ENCODE measurements at regions not wholly inside any gene's neighbourhood (a gene's known extent, or its start where the extent isn't known, plus 50 kb on each side); places are given as distances from the start of the nearest gene placed in this dataset.

DNA sequence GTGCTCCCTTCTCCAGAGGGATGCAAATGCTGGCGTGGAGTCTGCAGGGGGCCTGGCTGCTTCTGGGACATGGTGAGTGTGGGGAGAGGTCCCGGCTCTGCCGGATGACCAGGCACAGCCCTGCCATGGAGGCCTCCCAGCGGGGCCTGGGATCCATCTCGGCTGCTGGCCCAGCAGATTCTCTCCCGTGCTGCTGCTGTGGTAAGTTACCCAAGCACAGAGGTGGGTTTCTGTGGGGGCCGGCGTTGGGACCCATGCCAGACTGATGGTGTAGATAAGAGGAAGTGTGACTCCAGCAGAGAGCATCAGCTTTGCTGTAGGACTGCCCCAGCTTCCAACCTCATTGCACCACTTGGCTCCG, 147.5 kb upstream of the B3GAT1 start:
- DNase-seq (ENCODE audit: low read depth, low spot score) = no peak
- H3K4me3 ChIP-seq (ENCODE audit: low read depth, low read length) = no peak overlapping the region
- CTCF ChIA-PET = no interaction called here
- TF ChIP-seq CTCF (IDR thresholded peaks at IDR 0.05; ENCODE audit: insufficient read depth, low read length, missing control alignments) = no peak
- POLR2A ChIA-PET = no interaction called here

GRCh38 chr11:134558916-134559601, 147.0 kb upstream of the B3GAT1 start:
- ChIA-PET POLR2A (no interaction called here), CTCF (no interaction called here)
- DNase-seq (ENCODE audit: low read depth, low spot score) = no peak
- no peak for TF ChIP-seq CTCF (IDR thresholded peaks at IDR 0.05; ENCODE audit: insufficient read depth, low read length, missing control alignments)
- no peak overlapping the region for H3K4me3 ChIP-seq (ENCODE audit: low read depth, low read length)

DNA sequence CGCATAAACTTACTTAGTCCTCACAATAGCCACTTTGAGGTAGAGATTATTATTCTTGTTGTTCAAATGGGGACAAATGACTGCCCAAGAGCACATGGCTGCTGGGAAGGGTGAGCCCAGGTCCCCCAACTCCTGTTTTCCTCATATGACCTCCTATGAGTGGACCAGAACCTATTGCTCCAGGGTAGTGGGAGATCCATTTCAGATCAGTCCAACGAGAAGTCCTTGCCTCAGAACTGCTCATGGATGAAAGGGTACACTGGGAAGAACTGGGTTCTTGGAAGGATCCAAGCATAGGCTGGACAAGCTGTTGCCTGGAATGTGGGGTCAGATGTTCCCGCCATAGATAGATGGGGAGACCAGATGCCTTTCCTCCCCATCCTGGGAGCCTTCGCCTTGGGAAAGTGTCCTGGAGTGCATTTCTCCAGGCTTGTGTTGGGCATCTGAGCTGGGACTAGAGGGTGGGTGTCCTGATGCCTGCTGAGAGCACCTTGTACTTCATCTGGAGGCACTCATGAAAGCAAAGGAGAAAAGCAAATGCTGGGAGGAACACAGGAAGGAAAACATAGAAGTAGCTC, 146.3 kb upstream of the B3GAT1 start:
- TF ChIP-seq CTCF (IDR thresholded peaks at IDR 0.05; ENCODE audit: insufficient read depth, low read length, missing control alignments) = no peak
- CTCF ChIA-PET = no interaction called here
- POLR2A ChIA-PET = no interaction called here
- no peak for DNase-seq (ENCODE audit: low read depth, low spot score)
- no peak overlapping the region for H3K4me3 ChIP-seq (ENCODE audit: low read depth, low read length)

- no peak for DNase-seq (ENCODE audit: low read depth, low spot score)
- CTCF ChIA-PET = no interaction called here
These were observed 145.7 kb upstream of the B3GAT1 start for GRCh38 chr11:134557571-134558257.

GRCh38 chr11:134556186-134556585, 144.1 kb upstream of the B3GAT1 start:
- ChIA-PET CTCF (no interaction called here), POLR2A (no interaction called here)
- DNase-seq (ENCODE audit: low read depth, low spot score) = no peak
- no peak overlapping the region for H3K4me3 ChIP-seq (ENCODE audit: low read depth, low read length)
- TF ChIP-seq CTCF (IDR thresholded peaks at IDR 0.05; ENCODE audit: insufficient read depth, low read length, missing control alignments) = no peak

More at GRCh38 chr11:134557571-134558257, 145.7 kb upstream of the B3GAT1 start:
- POLR2A ChIA-PET = no interaction called here
- H3K4me3 ChIP-seq (ENCODE audit: low read depth, low read length) = no peak overlapping the region
- no peak for TF ChIP-seq CTCF (IDR thresholded peaks at IDR 0.05; ENCODE audit: insufficient read depth, low read length, missing control alignments)

GRCh38 chr11:134555510-134555909, 143.5 kb upstream of the B3GAT1 start:
- POLR2A ChIA-PET = no interaction called here
- H3K4me3 ChIP-seq (ENCODE audit: low read depth, low read length) = no peak overlapping the region
- no peak for TF ChIP-seq CTCF (IDR thresholded peaks at IDR 0.05; ENCODE audit: insufficient read depth, low read length, missing control alignments)
- CTCF ChIA-PET = no interaction called here
- DNase-seq (ENCODE audit: low read depth, low spot score) = no peak

Data from AG04449 (cell line).